22Rv1 (cell line): ENCODE measurements at regions not wholly inside any gene's neighbourhood (a gene's known extent, or its start where the extent isn't known, plus 50 kb on each side); places are given as distances from the start of the nearest gene placed in this dataset.

Experiments
- ZFX ChIP-seq: fragments of 450-650 bp; IDR thresholded peaks from 2 replicates; pipeline ENCODE4 v1.6.1; 2017; ENCODE audit warnings: antibody characterized with exemption, borderline replicate concordance
- TF ChIP-seq, protein P1 (sequence below): fragments of 450-650 bp; IDR thresholded peaks from 2 replicates; pipeline ENCODE4 v1.5.1; 2017; ENCODE audit warnings: mild to moderate bottlenecking

- TF ChIP-seq, protein P1, sequence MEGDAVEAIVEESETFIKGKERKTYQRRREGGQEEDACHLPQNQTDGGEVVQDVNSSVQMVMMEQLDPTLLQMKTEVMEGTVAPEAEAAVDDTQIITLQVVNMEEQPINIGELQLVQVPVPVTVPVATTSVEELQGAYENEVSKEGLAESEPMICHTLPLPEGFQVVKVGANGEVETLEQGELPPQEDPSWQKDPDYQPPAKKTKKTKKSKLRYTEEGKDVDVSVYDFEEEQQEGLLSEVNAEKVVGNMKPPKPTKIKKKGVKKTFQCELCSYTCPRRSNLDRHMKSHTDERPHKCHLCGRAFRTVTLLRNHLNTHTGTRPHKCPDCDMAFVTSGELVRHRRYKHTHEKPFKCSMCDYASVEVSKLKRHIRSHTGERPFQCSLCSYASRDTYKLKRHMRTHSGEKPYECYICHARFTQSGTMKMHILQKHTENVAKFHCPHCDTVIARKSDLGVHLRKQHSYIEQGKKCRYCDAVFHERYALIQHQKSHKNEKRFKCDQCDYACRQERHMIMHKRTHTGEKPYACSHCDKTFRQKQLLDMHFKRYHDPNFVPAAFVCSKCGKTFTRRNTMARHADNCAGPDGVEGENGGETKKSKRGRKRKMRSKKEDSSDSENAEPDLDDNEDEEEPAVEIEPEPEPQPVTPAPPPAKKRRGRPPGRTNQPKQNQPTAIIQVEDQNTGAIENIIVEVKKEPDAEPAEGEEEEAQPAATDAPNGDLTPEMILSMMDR, result no peak
- no peak for TF ChIP-seq ZFX
Observed at GRCh38 chr9:1721196-1721595, 294.0 kb upstream of the SMARCA2 start.
